ENCODE measurements at regions not wholly inside any gene's neighbourhood (a gene's known extent, or its start where the extent isn't known, plus 50 kb on each side); places are given as distances from the start of the nearest gene placed in this dataset.

- H3K36me3 ChIP-seq (ENCODE audit: control insufficient read depth, insufficient read depth, low read length, severe bottlenecking) = peaks cover 47% of the 10 kb centered on the region
- DNase-seq (ENCODE audit: low read depth) = no peak
- no peaks in the 10 kb centered on the region for H3K27me3 ChIP-seq (replicated peaks; ENCODE audit: control insufficient read depth, insufficient read depth, low read length)
- H3K9me3 ChIP-seq (ENCODE audit: control insufficient read depth, low read length) = no peaks in the 10 kb centered on the region
- no peak overlapping the region for H3K9ac ChIP-seq (ENCODE audit: low read length)
- H3K4me3 ChIP-seq (ENCODE audit: low read length) = no peak overlapping the region
- no peaks in the 10 kb centered on the region for H3K4me1 ChIP-seq (ENCODE audit: control insufficient read depth, insufficient read depth, low read length)
Observed at GRCh38 chr22:25351631-25352293, 132.3 kb downstream of the CRYBB2 start.

- H3K27me3 ChIP-seq (replicated peaks; ENCODE audit: control insufficient read depth, insufficient read depth, low read length) = no peaks in the 10 kb centered on the region
- no peak for DNase-seq (ENCODE audit: low read depth)
Observed at GRCh38 chr22:25352294-25352680, 132.8 kb downstream of the CRYBB2 start.

GRCh38 chr22:25353516-25354445 is 134.3 kb downstream of the CRYBB2 start:
- no peaks in the 10 kb centered on the region for H3K4me1 ChIP-seq (ENCODE audit: control insufficient read depth, insufficient read depth, low read length)
- DNase-seq (ENCODE audit: low read depth) = no peak
- no peak overlapping the region for H3K4me3 ChIP-seq (ENCODE audit: low read length)
- H3K9me3 ChIP-seq (ENCODE audit: control insufficient read depth, low read length) = no peaks in the 10 kb centered on the region
- H3K27me3 ChIP-seq (replicated peaks; ENCODE audit: control insufficient read depth, insufficient read depth, low read length) = no peaks in the 10 kb centered on the region
- H3K36me3 ChIP-seq (ENCODE audit: control insufficient read depth, insufficient read depth, low read length, severe bottlenecking) = peaks cover 56% of the 10 kb centered on the region
- H3K9ac ChIP-seq (ENCODE audit: low read length) = no peak overlapping the region

More at GRCh38 chr22:25352294-25352680, 132.8 kb downstream of the CRYBB2 start:
- Histone ChIP-seq H3K9me3 (ENCODE audit: control insufficient read depth, low read length) (no peaks in the 10 kb centered on the region), H3K4me3 (ENCODE audit: low read length) (no peak overlapping the region), H3K9ac (ENCODE audit: low read length) (no peak overlapping the region), H3K4me1 (ENCODE audit: control insufficient read depth, insufficient read depth, low read length) (no peaks in the 10 kb centered on the region), H3K36me3 (ENCODE audit: control insufficient read depth, insufficient read depth, low read length, severe bottlenecking) (peaks cover 49% of the 10 kb centered on the region)

- no peaks in the 10 kb centered on the region for H3K27me3 ChIP-seq (replicated peaks; ENCODE audit: control insufficient read depth, insufficient read depth, low read length)
- no peak for DNase-seq (ENCODE audit: low read depth)
- no peak overlapping the region for H3K9ac ChIP-seq (ENCODE audit: low read length)
- no peaks in the 10 kb centered on the region for H3K4me1 ChIP-seq (ENCODE audit: control insufficient read depth, insufficient read depth, low read length)
- no peak overlapping the region for H3K4me3 ChIP-seq (ENCODE audit: low read length)
- no peaks in the 10 kb centered on the region for H3K9me3 ChIP-seq (ENCODE audit: control insufficient read depth, low read length)
- H3K36me3 ChIP-seq (ENCODE audit: control insufficient read depth, insufficient read depth, low read length, severe bottlenecking) = peaks cover 56% of the 10 kb centered on the region
Observed at GRCh38 chr22:25354456-25354855, 135.0 kb downstream of the CRYBB2 start.

- Histone ChIP-seq H3K9ac (ENCODE audit: low read length) (no peak overlapping the region), H3K36me3 (ENCODE audit: control insufficient read depth, insufficient read depth, low read length, severe bottlenecking) (peaks cover 48% of the 10 kb centered on the region), H3K4me1 (ENCODE audit: control insufficient read depth, insufficient read depth, low read length) (no peaks in the 10 kb centered on the region), H3K9me3 (ENCODE audit: control insufficient read depth, low read length) (no peaks in the 10 kb centered on the region), H3K4me3 (ENCODE audit: low read length) (no peak overlapping the region), H3K27me3 (replicated peaks; ENCODE audit: control insufficient read depth, insufficient read depth, low read length) (no peaks in the 10 kb centered on the region)
- no peak for DNase-seq (ENCODE audit: low read depth)
Observed at GRCh38 chr22:25357132-25357455, 137.7 kb downstream of the CRYBB2 start.

- Histone ChIP-seq H3K9me3 (ENCODE audit: control insufficient read depth, low read length) (no peaks in the 10 kb centered on the region), H3K4me1 (ENCODE audit: control insufficient read depth, insufficient read depth, low read length) (no peaks in the 10 kb centered on the region), H3K36me3 (ENCODE audit: control insufficient read depth, insufficient read depth, low read length, severe bottlenecking) (peaks cover 44% of the 10 kb centered on the region), H3K9ac (ENCODE audit: low read length) (no peak overlapping the region), H3K4me3 (ENCODE audit: low read length) (no peak overlapping the region), H3K27me3 (replicated peaks; ENCODE audit: control insufficient read depth, insufficient read depth, low read length) (no peaks in the 10 kb centered on the region)
- no peak for DNase-seq (ENCODE audit: low read depth)
Observed at GRCh38 chr22:25357606-25358420, 138.4 kb downstream of the CRYBB2 start.

GRCh38 chr22:25358421-25359170 is 139.2 kb downstream of the CRYBB2 start:
- Histone ChIP-seq H3K9me3 (ENCODE audit: control insufficient read depth, low read length) (no peaks in the 10 kb centered on the region), H3K9ac (ENCODE audit: low read length) (no peak overlapping the region), H3K4me3 (ENCODE audit: low read length) (no peak overlapping the region), H3K27me3 (replicated peaks; ENCODE audit: control insufficient read depth, insufficient read depth, low read length) (no peaks in the 10 kb centered on the region), H3K36me3 (ENCODE audit: control insufficient read depth, insufficient read depth, low read length, severe bottlenecking) (peaks cover 38% of the 10 kb centered on the region), H3K4me1 (ENCODE audit: control insufficient read depth, insufficient read depth, low read length) (no peaks in the 10 kb centered on the region)
- DNase-seq (ENCODE audit: low read depth) = no peak

- Histone ChIP-seq H3K4me3 (ENCODE audit: low read length) (no peak overlapping the region), H3K9me3 (ENCODE audit: control insufficient read depth, low read length) (no peaks in the 10 kb centered on the region), H3K9ac (ENCODE audit: low read length) (no peak overlapping the region), H3K4me1 (ENCODE audit: control insufficient read depth, insufficient read depth, low read length) (no peaks in the 10 kb centered on the region), H3K27me3 (replicated peaks; ENCODE audit: control insufficient read depth, insufficient read depth, low read length) (no peaks in the 10 kb centered on the region), H3K36me3 (ENCODE audit: control insufficient read depth, insufficient read depth, low read length, severe bottlenecking) (peaks cover 27% of the 10 kb centered on the region)
- no peak for DNase-seq (ENCODE audit: low read depth)
Observed at GRCh38 chr22:25359601-25360261, 140.3 kb downstream of the CRYBB2 start.

- H3K27me3 ChIP-seq (replicated peaks; ENCODE audit: control insufficient read depth, insufficient read depth, low read length) = no peaks in the 10 kb centered on the region
- H3K9ac ChIP-seq (ENCODE audit: low read length) = no peak overlapping the region
- no peaks in the 10 kb centered on the region for H3K4me1 ChIP-seq (ENCODE audit: control insufficient read depth, insufficient read depth, low read length)
- H3K36me3 ChIP-seq (ENCODE audit: control insufficient read depth, insufficient read depth, low read length, severe bottlenecking) = peaks cover 24% of the 10 kb centered on the region
- no peak for DNase-seq (ENCODE audit: low read depth)
- H3K9me3 ChIP-seq (ENCODE audit: control insufficient read depth, low read length) = no peaks in the 10 kb centered on the region
- no peak overlapping the region for H3K4me3 ChIP-seq (ENCODE audit: low read length)
Observed at GRCh38 chr22:25360411-25360810, 141.0 kb downstream of the CRYBB2 start.

- Histone ChIP-seq H3K27me3 (replicated peaks; ENCODE audit: control insufficient read depth, insufficient read depth, low read length) (no peaks in the 10 kb centered on the region), H3K4me1 (ENCODE audit: control insufficient read depth, insufficient read depth, low read length) (no peaks in the 10 kb centered on the region), H3K9me3 (ENCODE audit: control insufficient read depth, low read length) (no peaks in the 10 kb centered on the region), H3K4me3 (ENCODE audit: low read length) (no peak overlapping the region), H3K9ac (ENCODE audit: low read length) (no peak overlapping the region), H3K36me3 (ENCODE audit: control insufficient read depth, insufficient read depth, low read length, severe bottlenecking) (peaks cover 21% of the 10 kb centered on the region)
- DNase-seq (ENCODE audit: low read depth) = no peak
Observed at GRCh38 chr22:25360891-25361645, 141.6 kb downstream of the CRYBB2 start.

Measured in adipocyte (in vitro differentiated cells).